SU-DHL-6 (cell line): ENCODE measurements at regions not wholly inside any gene's neighbourhood (a gene's known extent, or its start where the extent isn't known, plus 50 kb on each side); places are given as distances from the start of the nearest gene placed in this dataset.

Experiments used
- H2AFZ ChIP-seq: fragments of 200-600 bp; sonication (generic); 2 replicates; pipeline ENCODE4 v1.6.1; 2014; ENCODE audit warnings: low read depth, mild to moderate bottlenecking, moderate library complexity, mixed read lengths, antibody characterized with exemption, low read length; ENCODE audit not compliant: severe bottlenecking
- H3F3A ChIP-seq: fragments of 200-600 bp; shearing (Covaris generic); 2 replicates; pipeline ENCODE4 v1.6.0; 2016; ENCODE audit warnings: antibody characterized with exemption, mild to moderate bottlenecking; ENCODE audit not compliant: insufficient read depth
- H3K27ac ChIP-seq: fragments of 200-600 bp; sonication (generic); 2 replicates; pipeline ENCODE4 v1.5.1; 2016; ENCODE audit warnings: low read depth, mild to moderate bottlenecking, low read length, moderate library complexity, mixed read lengths
- H3K27me3 ChIP-seq: fragments of 200-600 bp; sonication (generic), shearing (Covaris generic); 2 replicates; pipeline ENCODE4 v1.6.0; 2014; ENCODE audit warnings: mild to moderate bottlenecking, low read length
- H3K36me3 ChIP-seq: fragments of 200-600 bp; sonication (generic); 2 replicates; pipeline ENCODE4 v1.6.1; 2014; ENCODE audit warnings: mild to moderate bottlenecking, low read length, mixed read lengths
- H3K4me2 ChIP-seq: fragments of 300-600, 200-600 bp; shearing (Covaris generic), sonication (generic); 2 replicates; pipeline ENCODE4 v1.6.0; 2014; ENCODE audit warnings: low read length, low read depth, mild to moderate bottlenecking; ENCODE audit not compliant: poor library complexity, severe bottlenecking
- H3K4me3 ChIP-seq: fragments of 200-600 bp; sonication (generic); 2 replicates; pipeline ENCODE4 v1.5.1; 2014; ENCODE audit warnings: antibody characterized with exemption, low read length, mild to moderate bottlenecking, mixed read lengths; ENCODE audit not compliant: insufficient read depth, poor library complexity, severe bottlenecking
- H3K79me2 ChIP-seq: fragments of 200-600 bp; sonication (generic); 2 replicates; pipeline ENCODE4 v1.6.1; 2014; ENCODE audit warnings: mild to moderate bottlenecking, low read length, moderate library complexity; ENCODE audit not compliant: insufficient read depth
- H3K9ac ChIP-seq: fragments of 200-600 bp; sonication (generic); 2 replicates; pipeline ENCODE4 v1.7.0; 2014; ENCODE audit warnings: mild to moderate bottlenecking, low read length
- H3K9me2 ChIP-seq: fragments of 200-600 bp; sonication (generic); replicated peaks from 2 replicates; pipeline ENCODE4 v1.6.1; 2014; ENCODE audit warnings: low read length; ENCODE audit not compliant: insufficient read depth
- H3K9me3 ChIP-seq: fragments of 200-600 bp; sonication (generic); 2 replicates; pipeline ENCODE4 v1.6.1; 2014; ENCODE audit warnings: low read length, mixed read lengths; ENCODE audit not compliant: insufficient read depth
- H4K20me1 ChIP-seq: fragments of 200-600 bp; sonication (generic); 2 replicates; pipeline ENCODE4 v1.6.1; 2014; ENCODE audit warnings: low read depth, mild to moderate bottlenecking, antibody characterized with exemption, low read length, moderate library complexity, mixed read lengths
- CTCF ChIP-seq: fragments of 200-600 bp; sonication (generic); IDR thresholded peaks from one replicate; pipeline ENCODE4 v1.5.1; 2017; ENCODE audit warnings: antibody characterized with exemption, mild to moderate bottlenecking, low read length, moderate library complexity; ENCODE audit not compliant: insufficient read depth, poor library complexity, severe bottlenecking
- EZH2phosphoT487 ChIP-seq: fragments of 200-600 bp; sonication (generic), shearing (Covaris generic); conservative IDR thresholded peaks from 2 replicates; pipeline ENCODE4 v1.6.1; 2018; ENCODE audit warnings: mild to moderate bottlenecking, antibody characterized with exemption, low read length, moderate library complexity, mixed read lengths

- no peaks in the 10 kb centered on the region for H3K36me3 ChIP-seq
- H3F3A ChIP-seq, result no peaks in the 10 kb centered on the region
- H3K9ac ChIP-seq, result no peak overlapping the region
- H2AFZ ChIP-seq, result no peak overlapping the region
- H3K4me2 ChIP-seq, result no peak overlapping the region
- no peaks in the 10 kb centered on the region for H3K9me3 ChIP-seq
- H4K20me1 ChIP-seq, result no peaks in the 10 kb centered on the region
- no peaks in the 10 kb centered on the region for H3K9me2 ChIP-seq
- H3K27me3 ChIP-seq, result no peaks in the 10 kb centered on the region
- no peak for TF ChIP-seq EZH2phosphoT487
- no peak for TF ChIP-seq CTCF
- H3K79me2 ChIP-seq, result no peaks in the 10 kb centered on the region
- H3K4me3 ChIP-seq, result no peak overlapping the region
- no peak overlapping the region for H3K27ac ChIP-seq
Observed at GRCh38 chr6:3653528-3654070, 97.9 kb downstream of the PXDC1 start.

- H2AFZ ChIP-seq, result no peak overlapping the region
- no peaks in the 10 kb centered on the region for H3K27me3 ChIP-seq
- no peak overlapping the region for H3K4me3 ChIP-seq
- no peaks in the 10 kb centered on the region for H3K9me3 ChIP-seq
- no peaks in the 10 kb centered on the region for H3F3A ChIP-seq
- TF ChIP-seq CTCF, result no peak
- TF ChIP-seq EZH2phosphoT487, result no peak
- H3K36me3 ChIP-seq, result no peaks in the 10 kb centered on the region
- no peak overlapping the region for H3K9ac ChIP-seq
- H3K79me2 ChIP-seq, result no peaks in the 10 kb centered on the region
- H3K9me2 ChIP-seq, result no peaks in the 10 kb centered on the region
- no peaks in the 10 kb centered on the region for H4K20me1 ChIP-seq
- no peak overlapping the region for H3K4me2 ChIP-seq
- H3K27ac ChIP-seq, result no peak overlapping the region
Observed at GRCh38 chr6:3651698-3652229, 99.7 kb downstream of the PXDC1 start.

- no peaks in the 10 kb centered on the region for H3K79me2 ChIP-seq
- no peaks in the 10 kb centered on the region for H3F3A ChIP-seq
- no peaks in the 10 kb centered on the region for H4K20me1 ChIP-seq
- TF ChIP-seq CTCF (no peak), EZH2phosphoT487 (no peak)
- H2AFZ ChIP-seq, result no peak overlapping the region
- H3K27me3 ChIP-seq, result no peaks in the 10 kb centered on the region
- no peak overlapping the region for H3K27ac ChIP-seq
- H3K9me2 ChIP-seq, result no peaks in the 10 kb centered on the region
- H3K9me3 ChIP-seq, result no peaks in the 10 kb centered on the region
- H3K4me2 ChIP-seq, result no peak overlapping the region
- no peak overlapping the region for H3K4me3 ChIP-seq
- no peaks in the 10 kb centered on the region for H3K36me3 ChIP-seq
- H3K9ac ChIP-seq, result no peak overlapping the region
Observed at GRCh38 chr6:3650959-3651697, 100.4 kb downstream of the PXDC1 start.
